ENCODE measurements at regions not wholly inside any gene's neighbourhood (a gene's known extent, or its start where the extent isn't known, plus 50 kb on each side); places are given as distances from the start of the nearest gene placed in this dataset.

DNA sequence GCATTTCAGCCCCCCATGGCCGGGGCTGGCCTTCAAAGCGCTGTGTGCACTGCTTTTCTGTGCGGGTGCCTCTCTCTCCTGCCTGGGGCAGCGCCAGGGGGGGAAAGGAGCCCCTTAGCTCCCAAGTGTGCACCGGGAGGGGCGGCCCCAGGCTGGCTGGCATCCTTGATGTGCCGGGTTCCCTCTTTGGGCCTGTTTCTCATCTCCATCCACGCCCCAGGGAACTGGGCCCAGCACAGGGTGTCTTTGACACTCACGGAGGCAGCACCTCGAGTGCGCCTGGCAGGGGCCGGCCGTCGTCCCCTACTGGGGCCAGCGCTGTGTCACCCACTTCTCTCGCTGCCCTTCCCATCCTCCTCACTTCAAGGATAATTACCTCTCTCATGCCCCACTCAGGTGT, 324.3 kb downstream of the TEX29 start:
- TF ChIP-seq, protein P1, sequence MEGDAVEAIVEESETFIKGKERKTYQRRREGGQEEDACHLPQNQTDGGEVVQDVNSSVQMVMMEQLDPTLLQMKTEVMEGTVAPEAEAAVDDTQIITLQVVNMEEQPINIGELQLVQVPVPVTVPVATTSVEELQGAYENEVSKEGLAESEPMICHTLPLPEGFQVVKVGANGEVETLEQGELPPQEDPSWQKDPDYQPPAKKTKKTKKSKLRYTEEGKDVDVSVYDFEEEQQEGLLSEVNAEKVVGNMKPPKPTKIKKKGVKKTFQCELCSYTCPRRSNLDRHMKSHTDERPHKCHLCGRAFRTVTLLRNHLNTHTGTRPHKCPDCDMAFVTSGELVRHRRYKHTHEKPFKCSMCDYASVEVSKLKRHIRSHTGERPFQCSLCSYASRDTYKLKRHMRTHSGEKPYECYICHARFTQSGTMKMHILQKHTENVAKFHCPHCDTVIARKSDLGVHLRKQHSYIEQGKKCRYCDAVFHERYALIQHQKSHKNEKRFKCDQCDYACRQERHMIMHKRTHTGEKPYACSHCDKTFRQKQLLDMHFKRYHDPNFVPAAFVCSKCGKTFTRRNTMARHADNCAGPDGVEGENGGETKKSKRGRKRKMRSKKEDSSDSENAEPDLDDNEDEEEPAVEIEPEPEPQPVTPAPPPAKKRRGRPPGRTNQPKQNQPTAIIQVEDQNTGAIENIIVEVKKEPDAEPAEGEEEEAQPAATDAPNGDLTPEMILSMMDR (conservative IDR thresholded peaks at IDR 0.05): no peak
- no peak for TF ChIP-seq EZH2 (IDR thresholded peaks at IDR 0.05; ENCODE audit: low read depth)

Measured in PC-9 (cell line).